AG04449 (cell line): ENCODE measurements at regions not wholly inside any gene's neighbourhood (a gene's known extent, or its start where the extent isn't known, plus 50 kb on each side); places are given as distances from the start of the nearest gene placed in this dataset.

Source experiments
- CTCF ChIA-PET: fragments of 350-600 bp; formaldehyde crosslinking; extraction: SDS; loops from one replicate; lab custom pipeline; 2021; ENCODE audit warnings: antibody characterized with exemption; lab: Yijun Ruan, JAX
- POLR2A ChIA-PET: fragments of 400-600, 350-600 bp; formaldehyde crosslinking; extraction: SDS; loops from one replicate; lab custom pipeline; 2020; ENCODE audit warnings: antibody characterized with exemption, inconsistent platforms; lab: Yijun Ruan, JAX
- DNase-seq: peaks from one replicate; pipeline ENCODE4 v3.0.0-alpha.2; 2010; ENCODE audit warnings: low read depth, low spot score
- H3K4me3 ChIP-seq: 2 replicates; pipeline ENCODE4 v1.5.1; 2011; ENCODE audit warnings: low read depth, mild to moderate bottlenecking, control low read depth, low read length
- TF ChIP-seq, protein P1 (sequence below): IDR thresholded peaks from one replicate; pipeline ENCODE4 v1.5.1; 2011; ENCODE audit warnings: mild to moderate bottlenecking, moderate library complexity, low read length, control low read depth, inconsistent platforms; ENCODE audit not compliant: insufficient read depth; ENCODE audit errors: missing control alignments

DNA sequence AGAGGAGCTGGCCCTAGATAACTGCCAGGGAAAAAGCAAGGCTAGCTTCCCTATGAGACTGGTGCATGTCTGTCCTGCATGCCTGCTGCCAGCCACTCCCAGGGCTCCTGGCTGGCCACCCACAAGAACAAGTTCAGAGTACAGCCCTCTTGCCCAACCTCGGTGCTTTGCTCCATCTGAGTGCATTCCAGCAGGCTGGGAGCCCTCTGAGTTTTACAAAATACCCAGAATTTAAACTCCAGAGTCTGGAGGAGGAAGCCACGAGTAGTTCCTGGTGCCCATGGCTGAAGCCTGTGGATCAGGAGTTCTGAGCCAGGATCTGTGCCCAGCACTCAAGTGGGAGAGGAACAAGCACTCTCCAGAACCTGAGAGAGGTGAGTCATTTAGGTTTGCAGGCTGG lies 111.6 kb downstream of the MAGEE2 start:
- DNase-seq, result no peak
- H3K4me3 ChIP-seq, result no peak overlapping the region
- CTCF ChIA-PET, result no interaction called here
- TF ChIP-seq, protein P1, sequence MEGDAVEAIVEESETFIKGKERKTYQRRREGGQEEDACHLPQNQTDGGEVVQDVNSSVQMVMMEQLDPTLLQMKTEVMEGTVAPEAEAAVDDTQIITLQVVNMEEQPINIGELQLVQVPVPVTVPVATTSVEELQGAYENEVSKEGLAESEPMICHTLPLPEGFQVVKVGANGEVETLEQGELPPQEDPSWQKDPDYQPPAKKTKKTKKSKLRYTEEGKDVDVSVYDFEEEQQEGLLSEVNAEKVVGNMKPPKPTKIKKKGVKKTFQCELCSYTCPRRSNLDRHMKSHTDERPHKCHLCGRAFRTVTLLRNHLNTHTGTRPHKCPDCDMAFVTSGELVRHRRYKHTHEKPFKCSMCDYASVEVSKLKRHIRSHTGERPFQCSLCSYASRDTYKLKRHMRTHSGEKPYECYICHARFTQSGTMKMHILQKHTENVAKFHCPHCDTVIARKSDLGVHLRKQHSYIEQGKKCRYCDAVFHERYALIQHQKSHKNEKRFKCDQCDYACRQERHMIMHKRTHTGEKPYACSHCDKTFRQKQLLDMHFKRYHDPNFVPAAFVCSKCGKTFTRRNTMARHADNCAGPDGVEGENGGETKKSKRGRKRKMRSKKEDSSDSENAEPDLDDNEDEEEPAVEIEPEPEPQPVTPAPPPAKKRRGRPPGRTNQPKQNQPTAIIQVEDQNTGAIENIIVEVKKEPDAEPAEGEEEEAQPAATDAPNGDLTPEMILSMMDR, result no peak
- POLR2A ChIA-PET, result no interaction called here

DNA sequence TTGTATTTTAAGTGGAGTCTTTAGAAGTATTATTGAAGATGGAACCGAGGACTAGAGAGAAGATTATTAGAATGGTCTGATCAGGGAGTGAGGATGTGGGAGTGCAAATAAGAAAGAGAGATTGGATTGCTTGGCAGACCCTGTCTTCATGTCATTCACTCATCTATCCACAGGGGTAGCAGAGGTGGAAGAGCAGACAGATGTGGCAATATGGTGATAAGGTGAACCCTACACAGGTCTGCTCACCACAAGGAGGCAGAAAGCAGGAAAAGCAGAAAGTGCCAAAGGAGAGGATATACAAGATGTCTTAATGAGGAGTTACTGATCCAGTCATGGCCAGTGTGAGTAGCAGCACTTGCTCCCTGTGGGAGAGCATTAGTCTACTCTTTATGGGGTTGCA lies 129.4 kb downstream of the MAGEE2 start:
- ChIA-PET POLR2A (no interaction called here), CTCF (no interaction called here)

DNA sequence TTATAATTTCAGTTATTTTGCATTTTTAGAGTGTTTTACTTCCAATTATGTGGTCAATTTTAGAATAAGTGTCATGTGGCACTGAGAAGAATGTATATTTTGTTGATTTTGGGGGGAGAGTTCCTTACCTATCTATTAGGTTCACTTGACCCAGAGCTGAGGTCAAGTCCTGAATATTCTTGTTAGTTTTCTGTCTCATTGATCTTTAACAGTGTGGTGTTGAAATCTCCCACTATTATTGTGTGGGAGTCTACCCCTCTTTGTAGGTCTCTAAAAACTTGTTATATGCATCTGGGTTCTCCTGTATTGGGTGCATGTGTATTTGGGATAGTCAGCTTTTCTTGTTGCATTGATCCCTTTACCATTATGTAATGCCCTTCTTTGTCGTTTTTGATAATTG lies 127.0 kb upstream of the ZDHHC15 start:
- DNase-seq, result no peak
- TF ChIP-seq, protein P1, result no peak
- POLR2A ChIA-PET, result no interaction called here
- H3K4me3 ChIP-seq, result no peak overlapping the region
- CTCF ChIA-PET, result no interaction called here

More for the DNA sequence above, 129.4 kb downstream of the MAGEE2 start:
- no peak for DNase-seq
- H3K4me3 ChIP-seq, result no peak overlapping the region
- TF ChIP-seq, protein P1, result no peak

DNA sequence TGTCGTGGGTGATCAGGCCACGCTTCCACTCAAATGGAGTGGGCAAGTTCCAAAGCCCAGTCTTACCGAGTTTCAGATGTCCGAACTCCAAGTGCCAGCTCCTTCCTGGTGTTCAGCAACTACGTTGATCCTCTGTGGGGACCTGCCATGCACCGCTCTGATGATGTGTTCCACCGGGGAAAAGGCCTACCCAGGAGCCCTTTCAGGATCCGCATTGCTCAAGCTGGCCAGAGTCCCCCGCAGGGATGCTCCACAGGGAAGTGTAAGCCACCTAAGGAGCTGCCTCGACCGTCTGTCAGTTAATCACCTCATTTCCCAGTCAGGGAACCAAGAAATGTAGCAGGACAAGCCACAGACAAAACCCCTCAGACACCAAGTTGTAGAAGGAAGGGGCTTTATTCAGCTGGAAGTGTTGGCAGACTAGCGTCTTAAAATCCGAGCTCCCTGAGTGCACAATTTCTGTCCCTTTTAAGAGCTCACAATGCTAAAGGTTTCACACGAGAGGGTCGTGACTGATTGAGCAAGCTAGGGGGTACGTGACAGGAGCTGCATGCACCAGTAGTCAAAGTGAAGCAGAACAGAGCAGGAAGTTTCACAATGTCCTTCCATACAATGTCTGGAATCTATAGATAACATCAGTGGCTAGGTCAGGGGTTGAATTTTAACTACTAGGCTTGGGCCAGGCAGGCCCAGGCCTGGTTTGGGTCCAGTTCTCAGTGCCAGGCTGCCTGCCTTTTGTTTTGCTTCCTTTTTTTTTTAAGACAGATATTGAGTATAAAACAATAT lies 126.2 kb upstream of the ZDHHC15 start:
- TF ChIP-seq, protein P1, result no peak
- no peak for DNase-seq
- ChIA-PET CTCF (no interaction called here), POLR2A (no interaction called here)
- no peak overlapping the region for H3K4me3 ChIP-seq

DNA sequence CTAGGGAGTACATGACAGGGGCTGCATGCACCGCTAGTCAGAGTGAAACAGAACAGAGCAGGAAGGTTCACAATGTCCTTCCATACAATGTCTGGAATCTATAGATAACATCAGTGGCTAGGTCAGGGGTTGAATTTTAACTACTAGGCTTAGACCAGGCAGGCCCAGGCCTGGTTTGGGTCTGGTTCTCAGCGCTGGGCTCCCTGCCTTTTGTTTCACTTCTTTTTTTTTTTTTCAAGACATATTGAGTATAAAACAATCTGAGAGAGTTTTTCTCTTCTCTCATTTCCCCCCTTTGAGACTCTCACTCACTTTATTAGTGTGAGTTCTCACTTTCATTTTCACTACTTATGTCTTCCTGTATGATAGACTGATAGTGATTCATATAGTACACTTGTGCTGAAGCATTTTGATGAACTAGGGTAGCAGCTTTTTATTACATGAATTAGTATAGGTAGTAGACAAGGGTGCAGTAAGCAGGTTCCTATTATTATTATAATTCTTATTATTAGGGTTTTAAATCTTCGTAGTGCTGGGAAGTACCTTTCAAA lies 120.0 kb upstream of the ZDHHC15 start:
- DNase-seq, result no peak
- POLR2A ChIA-PET, result no interaction called here
- TF ChIP-seq, protein P1, result no peak
- CTCF ChIA-PET, result no interaction called here
- no peak overlapping the region for H3K4me3 ChIP-seq

DNA sequence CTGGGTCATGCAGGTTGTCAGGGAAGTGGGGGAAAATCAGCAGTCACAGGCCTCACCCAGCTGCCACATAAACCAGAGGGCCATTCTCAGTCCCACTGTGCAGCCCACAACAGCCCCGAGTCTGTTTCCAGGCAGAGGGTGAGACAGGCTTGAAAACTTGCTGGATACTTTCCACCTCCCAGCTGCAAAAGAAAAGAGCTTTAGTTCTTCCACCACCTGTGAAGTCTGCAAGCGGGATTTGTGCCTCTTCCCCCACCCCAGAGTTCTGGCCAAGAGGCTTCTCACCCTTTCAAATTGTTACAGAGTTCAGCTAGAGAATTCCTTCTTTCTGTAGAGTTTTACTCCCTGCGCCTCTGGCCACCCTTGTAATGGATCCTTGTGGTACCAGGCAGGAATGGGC lies 115.5 kb upstream of the ZDHHC15 start:
- H3K4me3 ChIP-seq, result no peak overlapping the region
- TF ChIP-seq, protein P1, result no peak
- POLR2A ChIA-PET, result no interaction called here
- CTCF ChIA-PET, result no interaction called here
- no peak for DNase-seq
